ENCODE measurements at regions not wholly inside any gene's neighbourhood (a gene's known extent, or its start where the extent isn't known, plus 50 kb on each side); places are given as distances from the start of the nearest gene placed in this dataset.
"Not testable (repeated sequence)": the region's sequence is repeated elsewhere in the genome, so short reads cannot be mapped to it uniquely, and the experiment has no call there.

DNA sequence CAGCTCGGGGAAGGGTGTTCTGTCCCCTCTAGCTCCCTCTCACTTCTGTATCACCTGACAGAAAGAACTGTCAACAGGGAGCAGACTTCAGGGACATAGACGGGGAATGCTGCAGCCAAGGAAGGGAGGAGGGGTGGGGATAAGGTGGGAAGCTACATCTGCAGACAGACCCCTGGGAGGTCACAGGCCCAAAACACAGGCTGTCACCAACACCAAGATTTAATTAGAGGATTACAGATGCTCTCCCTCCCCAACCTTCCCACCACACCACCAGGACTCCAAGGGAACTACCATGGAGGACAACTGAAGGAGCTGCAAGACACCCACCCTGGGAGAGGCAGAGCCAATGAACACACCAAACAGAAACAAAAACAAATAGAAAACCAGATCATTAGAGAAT is 425.2 kb upstream of the VSTM2A start:
- no peak for DNase-seq (ENCODE audit: low spot score)

DNA sequence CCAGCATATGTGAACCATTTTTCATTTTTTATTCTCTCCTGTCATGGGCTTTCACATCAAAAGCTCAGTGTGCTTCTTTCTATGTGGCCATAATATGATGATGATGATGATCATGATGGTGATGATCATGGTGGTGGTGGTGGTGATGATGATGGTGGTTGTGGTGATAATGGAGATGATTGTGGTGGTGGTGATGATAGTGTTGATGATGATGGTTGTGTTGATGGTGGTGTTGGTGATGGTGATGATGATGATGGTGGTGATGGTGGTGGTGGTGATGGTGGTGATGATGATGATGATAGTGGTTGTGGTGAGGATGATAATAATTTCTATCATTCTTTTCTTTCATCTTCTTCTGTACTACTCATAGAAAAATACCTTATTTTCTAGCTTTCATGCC is 413.1 kb upstream of the VSTM2A start:
- no peak for DNase-seq (ENCODE audit: low spot score)

DNA sequence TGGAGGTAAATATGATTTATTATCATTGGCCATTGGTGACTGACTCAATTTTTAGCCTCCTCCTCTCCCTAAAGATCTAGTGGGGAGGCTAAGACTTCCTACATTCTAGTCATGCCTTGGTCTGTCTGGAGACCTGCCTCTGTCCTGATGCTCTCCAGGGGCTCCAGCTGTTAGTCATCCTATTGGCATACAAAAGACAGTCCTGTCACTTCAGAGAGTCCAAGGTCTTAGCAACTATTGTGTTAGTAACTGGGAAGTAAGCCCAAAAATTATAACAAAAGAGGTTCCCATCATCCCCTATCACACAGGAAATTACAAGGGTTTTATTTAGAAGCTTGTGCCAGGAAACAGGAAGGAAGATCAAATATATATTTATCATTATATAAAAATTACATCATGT is 400.6 kb upstream of the VSTM2A start:
- DNase-seq (ENCODE audit: low spot score), result peak; percentile 83

DNA sequence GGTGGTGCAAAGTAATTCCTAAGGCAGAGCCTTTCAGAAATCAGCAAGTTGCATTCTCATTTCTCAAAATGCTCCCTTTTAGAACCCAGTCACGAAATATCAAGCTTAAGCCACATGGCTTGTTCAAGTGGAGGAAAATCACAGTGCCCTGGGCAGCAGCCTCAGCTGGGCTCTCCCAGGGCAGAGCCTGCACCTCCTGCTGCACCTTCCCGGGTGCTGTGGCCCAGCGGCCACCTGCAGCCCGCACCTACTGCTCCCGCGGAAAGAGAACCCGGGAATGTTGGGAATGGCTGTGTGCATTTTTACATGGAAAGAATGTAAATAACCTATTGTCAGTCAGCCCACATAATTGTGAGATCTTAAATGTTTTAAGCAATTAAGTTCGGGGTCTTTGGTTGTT is 396.5 kb upstream of the VSTM2A start:
- no peak for DNase-seq (ENCODE audit: low spot score)

DNA sequence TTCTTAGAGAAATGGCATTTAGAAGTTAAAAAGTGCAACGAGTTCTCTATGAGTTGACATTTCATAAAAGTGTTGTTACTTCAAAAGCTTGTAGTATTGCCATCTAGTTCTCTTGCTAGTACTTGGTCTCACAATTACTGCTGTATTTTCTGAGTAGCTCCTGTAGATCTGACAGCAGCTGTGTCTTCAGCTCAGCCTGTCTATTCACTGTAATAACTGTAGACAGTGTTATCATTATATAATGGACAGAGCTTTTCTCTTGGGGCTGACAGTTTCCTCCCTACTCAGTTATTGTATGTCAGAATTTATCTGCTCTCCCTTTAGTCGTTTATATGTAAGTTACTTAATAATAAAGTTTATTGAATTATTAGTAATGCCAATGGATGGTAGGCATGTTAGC is 388.7 kb upstream of the VSTM2A start:
- DNase-seq (ENCODE audit: low spot score), result no peak

DNA sequence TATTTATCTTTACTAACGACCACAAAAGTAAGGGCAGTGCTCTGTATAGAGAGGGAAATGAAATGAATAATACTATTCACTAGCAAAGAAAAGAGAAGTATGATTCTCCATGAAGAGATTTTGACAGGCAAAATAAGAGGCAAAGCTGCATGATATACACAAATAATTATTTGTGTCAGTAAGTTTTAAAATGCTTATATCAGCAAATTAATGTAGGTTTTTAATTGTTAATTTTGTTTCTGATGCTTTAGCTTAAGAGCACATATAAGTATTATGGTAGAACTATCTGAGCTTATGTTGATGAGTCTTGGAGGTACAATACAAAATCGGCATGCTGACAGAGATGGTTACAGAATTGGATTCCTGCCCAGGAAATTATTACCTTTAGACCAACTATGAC is 383.1 kb upstream of the VSTM2A start:
- no peak for DNase-seq (ENCODE audit: low spot score)

DNA sequence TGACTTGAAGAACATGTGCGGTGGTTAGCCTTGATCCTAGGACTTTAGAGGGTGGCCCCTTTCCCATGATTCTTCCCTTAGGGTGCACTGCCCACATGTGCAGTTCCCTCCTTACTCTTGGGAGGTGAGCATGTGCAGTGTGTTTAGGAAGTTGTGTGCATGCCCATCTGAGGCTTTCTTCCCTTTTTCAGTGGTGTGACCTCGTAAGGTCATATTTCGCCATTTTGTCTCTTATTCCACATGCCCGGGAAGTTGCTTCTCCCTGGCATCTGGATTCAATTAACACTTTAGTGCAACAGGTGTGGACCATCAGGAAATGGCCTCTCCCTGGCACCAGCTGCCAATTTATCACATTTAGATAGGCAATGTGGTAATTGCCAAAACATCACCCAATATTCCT is 380.6 kb upstream of the VSTM2A start:
- DNase-seq (ENCODE audit: low spot score), result no peak

DNA sequence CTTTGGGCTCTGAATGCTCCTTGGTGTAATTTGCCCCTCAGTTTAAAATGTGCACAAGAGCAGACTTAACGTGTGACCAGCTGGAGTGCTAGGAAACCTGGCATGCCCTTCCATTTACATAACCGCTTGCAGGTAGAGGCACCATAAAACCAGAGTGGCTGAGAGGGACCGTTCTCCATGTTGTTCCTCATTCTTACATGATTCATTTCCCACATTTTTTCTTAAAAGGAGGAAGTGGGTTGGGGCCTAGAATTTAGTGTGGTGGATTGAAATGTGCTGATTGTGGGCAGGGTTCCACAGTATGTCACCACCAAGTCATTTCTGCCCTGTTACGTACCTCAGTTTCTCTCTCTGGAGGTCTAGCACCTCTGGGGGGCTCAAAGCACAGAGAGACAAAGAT is 375.8 kb upstream of the VSTM2A start:
- DNase-seq (ENCODE audit: low spot score), result no peak

DNA sequence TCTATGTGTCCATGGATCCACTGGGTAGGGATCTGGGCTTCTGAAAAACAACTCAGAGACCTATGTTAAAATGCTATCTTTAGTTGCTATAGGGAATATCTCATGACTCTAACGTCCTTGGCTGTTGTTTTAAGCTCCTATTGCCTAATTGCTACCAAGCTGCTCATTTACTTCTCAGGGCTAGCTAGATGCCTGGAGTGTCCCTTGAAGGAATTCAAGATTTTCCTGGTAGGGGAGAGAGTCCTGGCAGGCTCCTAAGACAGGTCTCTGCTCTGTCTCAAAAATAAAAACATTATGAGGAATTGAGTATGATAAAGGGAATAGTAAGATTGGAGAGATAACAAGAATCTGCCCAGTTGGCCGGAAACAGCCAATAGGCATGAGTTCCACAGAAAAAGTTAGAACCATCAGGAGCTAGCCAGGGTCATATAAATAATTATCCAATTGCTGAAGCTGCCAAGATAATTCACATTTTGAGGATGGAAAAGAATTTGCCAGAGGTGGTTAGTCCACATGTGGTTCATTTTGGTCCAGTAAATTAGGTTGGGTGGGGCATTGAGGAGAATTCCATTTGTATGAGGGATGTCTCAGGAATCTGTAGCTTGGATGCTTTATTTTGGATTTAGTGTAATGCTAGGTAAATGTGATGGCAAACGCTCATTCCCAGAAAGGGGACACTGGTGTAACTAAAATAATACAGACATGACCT is 362.7 kb upstream of the VSTM2A start:
- DNase-seq (ENCODE audit: low spot score), result no peak

DNA sequence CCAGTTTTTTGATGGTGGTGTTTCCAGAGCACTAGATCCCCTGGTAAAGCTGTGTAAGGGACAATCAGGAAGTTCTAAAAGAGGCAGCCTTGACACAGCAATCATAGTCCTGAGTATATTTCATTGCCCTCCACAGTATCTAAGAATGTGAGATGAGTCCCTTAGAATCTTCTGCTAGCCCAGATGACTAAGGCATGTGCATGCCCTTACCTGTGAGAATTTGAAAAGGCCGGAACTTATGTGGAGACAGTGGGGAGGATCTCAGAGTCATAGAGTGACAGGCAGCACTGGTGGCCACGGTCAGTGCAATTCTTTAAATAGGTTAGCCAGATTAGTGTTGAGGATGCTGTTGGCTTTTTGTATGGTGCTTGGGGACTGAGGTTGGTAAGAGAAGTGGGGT is 361.4 kb upstream of the VSTM2A start:
- no peak for DNase-seq (ENCODE audit: low spot score)

DNA sequence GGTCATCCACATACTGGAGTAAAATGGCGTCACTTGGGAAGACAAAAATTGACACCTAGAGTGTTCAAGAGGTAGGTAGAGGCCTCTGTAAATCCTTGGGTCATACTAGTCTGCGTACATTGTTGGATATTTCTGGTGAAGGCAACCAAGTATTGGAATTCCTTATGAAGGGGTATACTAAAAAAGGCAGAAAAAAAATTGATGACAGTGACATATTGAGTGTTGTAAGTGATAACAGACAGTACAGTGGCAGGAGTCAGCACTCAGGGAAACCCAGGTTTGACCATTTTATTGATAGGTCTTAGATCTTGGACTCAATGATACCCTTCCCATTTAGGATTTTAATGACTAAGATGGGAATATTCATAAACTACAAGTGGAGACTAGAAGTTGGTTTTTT is 359.1 kb upstream of the VSTM2A start:
- no peak for DNase-seq (ENCODE audit: low spot score)

DNA sequence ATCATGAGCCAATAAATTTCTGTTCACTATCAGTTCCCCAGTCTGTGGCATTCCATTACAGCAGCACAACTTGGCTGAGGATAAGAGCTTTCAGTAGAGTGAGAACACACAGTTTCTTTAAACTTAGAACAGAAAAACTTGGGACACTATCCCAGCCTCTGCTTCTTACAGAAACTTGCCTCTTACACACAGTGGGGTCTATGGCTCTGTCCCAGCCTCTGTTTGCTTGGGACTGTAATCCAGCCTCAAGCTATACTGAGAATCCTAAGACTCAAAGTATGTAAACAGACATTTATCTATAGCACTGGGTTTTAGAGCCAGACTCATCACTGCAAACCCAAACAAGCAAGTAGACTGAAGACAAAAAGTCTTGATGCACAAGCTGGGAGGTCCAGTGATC is 355.8 kb upstream of the VSTM2A start:
- no peak for DNase-seq (ENCODE audit: low spot score)

DNA sequence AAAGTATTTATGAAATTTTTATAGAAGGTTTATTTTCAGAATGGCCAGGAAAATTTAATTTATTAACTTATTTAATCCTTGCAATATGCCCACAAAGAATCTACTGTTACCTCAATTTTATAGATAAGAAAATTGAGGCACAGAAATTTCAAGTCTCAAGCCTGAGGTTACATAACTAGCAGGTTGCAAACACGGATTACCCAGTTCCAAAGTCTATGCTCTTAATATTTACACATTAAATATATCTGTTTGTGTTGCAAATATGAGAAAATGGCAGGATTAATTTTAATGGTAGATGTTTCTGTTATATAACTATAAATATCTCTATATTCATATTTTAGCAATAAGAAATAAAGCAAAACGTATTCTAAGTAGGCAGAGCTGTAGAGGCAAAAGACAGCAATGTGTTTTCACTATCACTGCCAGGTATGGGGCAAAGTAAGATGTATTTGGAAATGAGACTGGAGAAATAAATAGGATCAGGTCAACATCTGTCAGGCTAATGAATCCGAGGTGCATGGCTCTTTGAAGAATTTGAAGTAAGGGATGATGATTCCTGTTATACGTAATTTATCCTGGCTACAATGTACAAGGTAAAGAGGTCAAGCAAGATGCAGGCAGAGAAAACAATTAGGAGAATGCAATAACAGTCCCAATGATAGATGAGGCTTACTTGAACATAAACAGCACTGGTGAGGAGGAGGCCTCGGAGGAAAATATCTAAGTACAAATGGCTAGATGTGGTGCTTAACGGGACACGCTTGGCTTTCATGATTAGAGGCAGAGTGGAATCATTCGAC is 354.1 kb upstream of the VSTM2A start:
- DNase-seq (ENCODE audit: low spot score), result no peak

DNA sequence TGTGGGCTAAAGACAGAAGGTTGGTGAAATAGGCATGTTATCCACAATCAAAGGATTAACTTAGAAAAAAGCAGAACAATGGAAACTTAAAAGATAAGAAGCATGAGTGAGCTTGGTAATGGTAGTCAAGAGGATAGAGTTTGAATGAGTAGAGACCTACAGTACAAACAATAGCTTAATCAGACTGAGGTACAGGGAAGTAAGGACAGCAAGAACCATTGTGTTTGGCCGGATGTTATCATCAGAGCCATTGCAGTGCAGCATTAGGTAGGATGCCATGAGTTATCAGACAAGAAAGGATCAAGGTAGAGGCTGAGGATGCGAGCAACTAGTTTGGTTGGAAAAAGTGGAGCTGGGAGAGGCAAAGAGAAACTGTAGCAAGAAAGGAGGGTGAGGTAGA is 353.3 kb upstream of the VSTM2A start:
- DNase-seq (ENCODE audit: low spot score), result no peak

DNA sequence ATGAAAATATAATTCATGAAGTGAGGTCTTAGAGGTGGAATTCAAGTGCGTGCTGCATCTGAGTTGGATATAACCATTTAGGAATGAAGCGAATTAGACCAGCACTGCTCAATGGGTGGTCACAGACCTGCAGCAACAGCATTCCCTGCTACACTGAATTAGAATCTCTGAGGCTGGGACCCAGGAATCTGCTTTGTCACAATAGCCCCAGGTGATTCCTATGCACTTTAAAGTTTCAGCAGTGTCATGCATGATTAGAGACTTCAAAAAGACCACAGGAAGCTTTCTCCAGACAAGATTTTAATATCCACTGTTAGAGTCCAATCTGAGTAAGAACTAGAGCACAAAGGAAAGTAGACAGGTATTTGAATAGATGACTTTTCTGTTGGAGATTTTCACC is 352.8 kb upstream of the VSTM2A start:
- no peak for DNase-seq (ENCODE audit: low spot score)

DNA sequence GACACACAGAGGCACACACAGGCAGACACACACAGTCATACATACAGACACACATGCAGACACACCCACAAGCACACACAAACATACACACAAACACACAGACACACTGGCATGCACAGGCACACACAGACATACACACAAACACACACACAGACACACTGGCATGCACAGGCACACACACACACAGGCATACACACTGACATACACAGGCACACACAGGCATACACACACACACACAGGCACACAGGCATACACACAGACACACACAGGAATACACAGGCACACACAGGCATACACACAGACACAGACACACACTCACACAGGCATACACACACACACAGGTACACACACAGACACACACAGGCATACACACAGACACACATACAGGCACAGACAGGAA is 340.7 kb upstream of the VSTM2A start:
- DNase-seq (ENCODE audit: low spot score), result no peak

DNA sequence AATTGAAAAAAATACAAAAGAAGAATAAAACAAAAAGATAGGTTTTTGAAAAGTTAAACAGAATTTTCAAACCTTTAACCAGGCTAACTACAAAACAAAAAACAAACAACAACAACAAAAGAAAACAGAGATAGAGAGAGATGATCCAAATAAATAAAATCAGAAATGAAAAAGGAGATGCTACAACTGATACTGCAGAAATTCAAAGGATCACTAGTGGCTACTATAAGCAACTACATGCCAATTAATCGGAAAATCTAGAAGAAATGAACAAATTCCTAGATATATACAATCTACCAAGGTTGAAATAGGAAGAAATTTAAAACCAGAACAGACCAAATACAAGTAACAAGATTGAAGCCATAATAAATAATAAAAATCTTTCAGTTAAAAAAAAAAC is 326.8 kb upstream of the VSTM2A start:
- no peak for DNase-seq (ENCODE audit: low spot score)

DNA sequence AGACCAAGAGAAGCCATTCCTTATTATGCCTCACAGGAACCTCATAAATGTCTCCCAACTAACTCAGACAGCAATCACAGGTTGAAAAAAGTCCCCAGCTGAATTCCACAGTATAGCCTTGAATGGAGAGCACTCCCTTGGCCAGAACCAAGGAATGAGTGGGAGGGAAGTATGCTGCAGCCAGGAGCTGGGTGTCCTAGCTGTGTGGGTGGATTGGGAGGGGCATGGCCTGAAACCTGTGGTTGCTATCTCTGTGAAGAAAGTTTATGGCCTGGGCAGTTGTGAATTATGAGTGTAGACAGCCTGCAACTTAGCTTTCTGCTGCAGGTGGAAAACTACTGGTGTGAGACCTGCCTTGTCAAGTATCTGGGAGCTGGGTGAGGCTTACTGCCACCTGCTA is 316.1 kb upstream of the VSTM2A start:
- not testable (repeated sequence) for DNase-seq (ENCODE audit: low spot score)

DNA sequence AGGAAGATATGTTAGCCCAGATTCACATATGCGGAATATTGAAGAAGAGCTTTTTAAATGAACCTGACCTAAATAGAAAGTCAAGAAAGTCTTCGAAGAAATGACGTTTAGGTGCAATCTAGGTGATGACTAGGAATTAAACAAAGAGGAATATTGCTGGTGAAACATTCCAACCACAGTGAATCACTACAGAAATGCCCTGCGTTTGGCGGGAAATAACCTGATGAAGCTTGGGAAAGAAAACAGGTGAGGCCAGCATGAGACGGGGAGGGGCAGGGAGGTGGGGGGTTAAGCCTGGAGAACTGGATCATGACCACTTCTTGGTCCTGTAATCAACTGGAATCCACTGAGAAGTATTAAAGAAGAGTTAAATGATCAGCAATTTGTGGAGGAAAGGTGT is 299.4 kb upstream of the VSTM2A start:
- DNase-seq (ENCODE audit: low spot score), result no peak

DNA sequence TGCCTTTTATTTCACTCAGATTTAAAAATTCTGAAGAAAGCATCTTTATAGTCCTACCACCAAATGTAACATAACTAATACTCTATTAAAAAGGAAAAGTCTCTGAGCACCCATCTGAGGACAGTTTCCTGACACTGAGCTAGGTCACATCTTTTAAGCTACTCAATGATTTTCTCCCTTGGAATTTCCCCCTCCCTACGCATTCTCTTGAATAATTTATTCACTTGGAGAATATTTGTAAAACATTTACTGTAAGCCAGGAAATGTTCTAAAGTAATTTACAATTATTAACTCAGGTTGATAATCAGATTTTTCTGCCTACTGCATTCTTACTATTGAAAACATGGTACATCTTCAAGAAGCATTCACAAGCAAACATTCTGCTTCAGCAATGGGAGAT is 297.2 kb upstream of the VSTM2A start:
- no peak for DNase-seq (ENCODE audit: low spot score)

DNA sequence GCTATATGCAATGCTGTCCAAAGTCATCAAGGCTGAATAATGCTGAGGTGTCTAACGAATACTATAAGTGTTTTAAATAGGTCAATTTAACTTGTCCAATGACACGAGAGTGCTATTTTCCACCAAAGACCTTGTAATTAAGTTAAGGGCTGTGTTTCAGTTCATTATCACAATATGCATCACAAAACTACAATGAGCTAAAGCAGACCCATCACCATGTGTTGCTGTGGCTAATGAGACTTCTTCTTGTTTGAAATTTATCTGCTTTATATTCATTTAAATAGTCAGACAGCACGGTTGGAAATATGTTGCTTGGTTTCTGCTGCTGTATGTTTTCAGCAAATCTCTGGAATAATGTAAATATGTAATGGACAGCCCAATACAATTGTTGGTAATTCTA is 292.5 kb upstream of the VSTM2A start:
- no peak for DNase-seq (ENCODE audit: low spot score)

DNA sequence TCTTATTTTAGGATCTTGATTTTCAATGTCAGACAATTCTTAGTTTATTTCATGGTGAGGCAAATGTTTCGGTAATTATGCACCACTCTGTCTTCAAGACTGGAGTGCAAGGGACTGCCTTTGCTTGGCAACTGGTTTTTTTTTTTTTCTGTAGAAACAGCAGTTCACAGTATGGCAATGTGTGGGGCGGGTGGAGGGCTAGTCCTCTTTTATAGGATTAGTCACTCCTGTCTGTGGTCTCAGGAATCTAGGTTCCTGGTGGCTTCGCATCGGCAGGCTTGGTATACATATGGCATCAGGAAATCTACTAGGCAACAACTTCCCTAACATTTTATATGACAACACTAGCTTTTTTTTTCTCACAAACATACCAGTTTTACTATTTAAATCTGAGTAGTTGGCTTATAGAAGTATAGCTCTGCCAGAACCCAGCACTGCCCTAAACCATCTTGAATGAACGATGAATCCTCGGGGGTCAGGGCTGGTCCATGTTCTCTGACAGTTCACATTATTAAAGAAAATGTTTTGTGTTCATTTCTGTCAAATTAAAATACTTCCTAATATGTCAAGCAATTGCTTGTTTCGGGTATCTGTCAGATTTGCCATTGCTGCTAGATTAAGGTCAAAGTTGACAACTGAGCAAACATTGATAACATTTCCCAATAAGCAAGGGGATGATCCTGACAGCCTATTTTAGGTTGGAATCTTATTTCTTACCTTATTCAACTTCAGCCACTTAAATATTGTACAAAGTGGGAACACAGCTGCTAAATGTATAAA is 289.7 kb upstream of the VSTM2A start:
- DNase-seq (ENCODE audit: low spot score), result no peak

DNA sequence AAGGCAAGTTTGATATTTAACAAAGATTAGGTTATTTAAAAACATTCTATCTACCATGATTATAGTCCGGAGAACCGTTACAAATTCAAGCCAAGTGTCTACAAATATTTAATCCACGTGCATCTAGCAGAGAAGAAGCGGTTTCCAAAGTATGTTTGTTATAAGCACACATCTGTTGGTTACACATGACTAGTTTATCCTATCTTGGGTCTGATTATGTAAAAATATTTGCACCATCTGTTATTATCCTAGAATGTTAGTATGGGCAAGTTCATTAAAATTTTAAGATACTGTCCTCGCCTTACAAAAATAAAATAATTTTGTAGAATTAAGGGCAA is 289.2 kb upstream of the VSTM2A start:
- no peak for DNase-seq (ENCODE audit: low spot score)

Data from kidney capillary endothelial cell (primary cell).